Skeletal muscle cell (primary cell): ENCODE measurements at regions not wholly inside any gene's neighbourhood (a gene's known extent, or its start where the extent isn't known, plus 50 kb on each side); places are given as distances from the start of the nearest gene placed in this dataset.

Experiments
- DNase-seq: peaks from one replicate; pipeline ENCODE4 v3.0.0-alpha.2; 2010; ENCODE audit warnings: low read depth
- H3K4me3 ChIP-seq: 2 replicates; pipeline ENCODE4 v1.5.1; 2011; ENCODE audit warnings: low read depth, mild to moderate bottlenecking, control low read depth, low read length, moderate library complexity

- H3K4me3 ChIP-seq = no peak overlapping the region
- DNase-seq = no peak
Measured at GRCh38 chr16:80318107-80318506, 222.7 kb upstream of the DYNLRB2 start.

- H3K4me3 ChIP-seq = no peak overlapping the region
- DNase-seq = no peak
Measured at GRCh38 chr16:80317599-80318037, 223.2 kb upstream of the DYNLRB2 start.

DNA sequence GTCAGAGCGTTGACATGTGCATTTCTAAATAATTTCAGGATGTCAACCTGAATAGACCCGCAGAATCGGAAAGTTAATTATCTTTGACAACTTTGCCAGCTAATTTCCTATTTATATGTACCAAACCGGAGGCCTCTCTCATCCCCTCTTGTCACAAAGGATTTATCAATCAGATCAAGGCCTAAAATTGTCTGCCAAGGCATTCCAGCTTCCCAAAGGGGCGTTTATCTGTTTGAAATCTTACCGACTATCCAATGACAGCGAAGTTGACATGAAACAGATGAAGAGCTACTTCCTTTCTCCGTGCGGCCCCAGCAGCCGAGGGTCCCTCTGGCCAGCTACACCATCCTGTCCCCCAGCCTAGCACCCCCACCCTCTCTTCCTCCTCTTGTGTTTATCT is 223.7 kb upstream of the DYNLRB2 start:
- no peak overlapping the region for H3K4me3 ChIP-seq
- DNase-seq = no peak

DNA sequence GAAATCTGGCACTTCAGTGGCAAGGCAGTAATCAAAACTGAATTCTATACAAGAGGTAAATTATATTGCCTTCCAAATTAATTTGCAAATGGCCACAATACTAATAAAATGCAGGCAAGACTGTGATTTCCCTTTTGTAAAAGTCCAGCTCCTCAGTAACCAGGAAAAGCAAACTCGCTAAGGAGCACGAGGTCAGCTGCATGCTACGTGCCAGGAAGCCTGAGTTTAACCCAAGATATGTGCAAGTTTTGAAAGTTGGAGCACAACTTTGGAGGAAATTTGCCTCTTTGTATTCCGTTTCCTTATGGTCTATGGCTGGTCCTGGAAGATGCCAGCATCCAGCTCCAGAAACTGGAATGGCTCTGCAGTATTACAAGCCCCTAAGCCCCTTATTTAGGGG is 226.8 kb upstream of the DYNLRB2 start:
- DNase-seq = no peak
- no peak overlapping the region for H3K4me3 ChIP-seq

DNA sequence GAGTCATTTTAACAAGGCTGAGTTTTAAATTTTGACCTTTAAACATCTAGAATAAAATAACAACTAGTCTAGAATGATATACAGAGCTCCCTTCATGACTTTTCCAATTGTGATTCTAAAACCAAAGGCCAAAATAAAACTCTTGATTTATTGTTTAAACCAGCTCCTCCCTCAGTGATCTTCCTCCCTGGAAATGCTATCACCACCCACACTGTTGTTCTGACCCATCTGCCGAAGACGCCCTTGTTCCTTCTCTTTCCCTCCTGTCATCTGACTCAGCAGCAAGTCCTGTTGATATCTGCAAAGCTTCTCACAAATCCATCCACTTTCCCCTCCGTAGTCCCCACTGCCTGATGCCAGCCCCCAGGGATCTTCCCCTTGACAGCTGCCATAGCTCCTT is 231.6 kb upstream of the DYNLRB2 start:
- no peak overlapping the region for H3K4me3 ChIP-seq
- no peak for DNase-seq

GRCh38 chr16:80305410-80305809 is 235.4 kb upstream of the DYNLRB2 start:
- no peak for DNase-seq
- no peak overlapping the region for H3K4me3 ChIP-seq

- no peak overlapping the region for H3K4me3 ChIP-seq
- DNase-seq = no peak
Measured at GRCh38 chr16:80303691-80304090, 237.1 kb upstream of the DYNLRB2 start.

DNA sequence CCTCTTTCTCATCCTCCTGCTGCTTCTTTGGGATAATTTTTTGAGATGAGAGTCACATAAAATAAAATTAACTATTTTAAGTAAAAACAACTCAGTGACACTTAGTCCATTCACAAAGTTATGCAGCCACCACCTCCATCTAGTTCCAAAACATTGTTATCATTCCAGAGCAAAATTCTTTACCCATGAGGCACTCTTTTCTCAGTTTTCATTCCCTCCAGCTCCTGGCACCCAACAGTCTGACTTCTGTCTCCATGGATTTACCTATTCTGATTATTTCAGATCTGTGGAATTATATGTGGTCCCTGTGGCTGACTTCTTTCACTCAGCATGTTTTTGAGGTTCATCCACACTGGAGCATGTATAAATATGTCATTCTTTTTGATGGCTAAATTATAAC is 239.9 kb upstream of the DYNLRB2 start:
- no peak overlapping the region for H3K4me3 ChIP-seq
- peak; percentile 8 for DNase-seq

DNA sequence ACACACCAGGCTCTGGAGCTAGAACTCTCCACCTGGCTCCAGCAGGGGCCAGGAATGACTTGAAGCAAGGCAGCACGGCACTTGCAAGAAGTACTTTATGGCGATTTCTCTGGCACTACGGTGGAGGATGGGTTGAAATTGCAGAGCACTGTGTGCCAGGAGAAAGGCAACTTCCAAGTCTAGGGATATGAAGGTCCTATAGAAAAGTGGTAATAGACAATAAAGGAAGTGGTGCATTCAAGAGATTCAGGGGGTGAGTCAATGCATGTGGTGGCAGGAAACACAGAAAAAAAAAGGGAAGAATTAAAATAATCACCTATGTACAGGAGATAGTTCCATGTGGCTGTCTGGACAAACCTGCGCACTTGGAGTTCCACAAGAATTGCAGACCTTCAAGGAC is 240.3 kb upstream of the DYNLRB2 start:
- no peak overlapping the region for H3K4me3 ChIP-seq
- no peak for DNase-seq

GRCh38 chr16:80299416-80299815 is 241.4 kb upstream of the DYNLRB2 start:
- no peak overlapping the region for H3K4me3 ChIP-seq
- DNase-seq = no peak

DNA sequence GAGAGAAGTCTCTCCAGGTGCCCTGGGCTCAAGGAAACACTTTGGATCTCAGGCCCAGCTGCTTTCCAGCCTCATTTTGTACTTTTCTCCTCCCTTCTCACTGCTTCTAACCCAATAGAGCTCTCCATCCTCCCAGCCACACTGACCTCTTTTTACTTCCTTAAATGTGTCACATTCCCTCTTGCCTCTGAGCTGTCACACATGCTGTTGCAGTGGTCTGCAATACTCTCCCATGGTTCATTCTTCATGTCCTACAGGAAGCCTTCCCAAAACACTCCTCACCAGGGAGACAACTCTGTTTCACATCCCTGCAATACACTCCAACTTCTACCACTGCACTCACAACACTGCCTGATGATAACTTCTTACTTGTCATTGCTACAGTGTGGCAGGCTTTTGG is 242.1 kb upstream of the DYNLRB2 start:
- no peak overlapping the region for H3K4me3 ChIP-seq
- DNase-seq = no peak

- DNase-seq = no peak
- H3K4me3 ChIP-seq = no peak overlapping the region
Measured at GRCh38 chr16:80296034-80296433, 244.8 kb upstream of the DYNLRB2 start.

DNA sequence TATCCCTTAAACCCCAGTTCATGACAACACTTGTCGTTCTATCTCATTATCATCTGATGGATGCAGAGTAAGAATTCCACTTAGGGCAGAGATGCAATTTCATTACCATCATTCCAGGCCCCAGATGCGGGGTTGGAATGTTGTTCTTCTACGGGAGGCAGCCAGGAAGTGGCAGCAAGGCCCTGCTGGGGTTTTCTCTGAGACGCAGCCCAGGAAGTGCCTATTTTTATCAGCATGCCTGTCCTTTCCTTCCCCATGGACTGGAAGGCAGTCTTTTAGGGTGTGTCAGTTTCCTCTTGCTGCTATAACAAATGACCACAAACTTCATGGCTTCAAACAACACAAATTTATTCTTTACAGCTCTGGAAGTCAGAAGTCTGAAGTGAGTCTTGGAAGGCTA is 246.6 kb upstream of the DYNLRB2 start:
- no peak overlapping the region for H3K4me3 ChIP-seq
- DNase-seq = no peak

GRCh38 chr16:80288616-80289015 is 252.2 kb upstream of the DYNLRB2 start:
- H3K4me3 ChIP-seq = no peak overlapping the region
- DNase-seq = no peak

GRCh38 chr16:80287674-80288073 is 253.1 kb upstream of the DYNLRB2 start:
- no peak overlapping the region for H3K4me3 ChIP-seq
- no peak for DNase-seq

DNA sequence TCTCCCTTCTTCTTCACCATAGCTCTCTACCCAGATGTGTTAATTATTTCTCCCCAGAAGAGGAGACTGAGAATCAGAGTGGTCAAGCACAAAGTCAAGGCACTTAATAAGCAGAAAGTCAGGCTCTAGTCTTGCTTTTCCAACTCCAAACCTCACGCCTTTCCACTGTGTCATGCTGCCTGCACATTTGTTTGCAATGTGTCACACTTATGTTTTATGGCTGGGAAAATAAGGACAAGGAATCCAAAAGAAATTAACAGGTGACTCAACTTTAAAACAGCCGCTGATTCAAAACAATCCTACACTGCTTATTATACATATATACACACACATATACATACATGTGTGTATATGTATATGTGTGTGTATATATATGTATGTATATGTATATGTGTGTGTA is 255.7 kb upstream of the DYNLRB2 start:
- no peak overlapping the region for H3K4me3 ChIP-seq
- no peak for DNase-seq

DNA sequence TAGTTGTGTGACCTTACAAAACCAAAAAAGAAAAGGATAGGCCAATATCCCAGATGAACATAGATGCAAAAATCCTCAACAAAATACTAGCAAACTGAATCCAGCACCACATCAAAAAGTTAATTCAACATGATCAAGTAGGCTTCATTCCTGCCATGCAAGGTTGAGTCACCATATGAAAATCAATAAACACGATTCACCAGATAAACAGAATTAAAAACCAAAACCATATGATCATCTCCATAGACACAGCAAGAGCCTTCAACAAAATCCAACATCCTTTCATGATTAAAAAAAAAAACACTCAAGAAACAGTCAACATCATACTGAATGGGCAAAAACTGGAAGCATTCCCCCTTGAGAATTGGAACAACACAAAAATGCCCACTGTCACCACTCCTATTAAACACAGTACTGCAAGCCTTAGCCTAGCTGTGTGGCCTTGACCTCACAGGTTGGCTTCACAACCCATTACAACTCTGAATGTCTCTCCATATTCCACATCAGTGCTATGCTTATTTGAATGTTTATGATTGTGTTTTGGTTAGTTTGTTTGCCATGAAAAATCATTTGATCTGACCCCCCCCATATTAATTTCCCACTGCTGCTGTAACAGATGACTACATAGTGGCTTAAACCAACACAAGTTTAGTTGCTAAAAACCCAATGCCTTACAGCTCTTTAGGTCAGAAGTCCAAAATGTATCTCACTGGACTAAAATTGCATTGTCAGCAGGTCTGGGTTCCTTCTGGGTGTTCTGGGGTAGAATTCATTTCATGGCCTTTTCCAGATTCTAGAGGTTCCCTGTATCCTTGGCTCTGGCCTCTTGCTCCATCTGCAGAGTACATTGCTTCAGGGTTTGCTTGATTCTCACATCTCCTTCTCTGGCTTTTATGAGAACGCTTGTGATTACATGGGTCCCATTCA is 257.1 kb upstream of the DYNLRB2 start:
- no peak for DNase-seq

DNA sequence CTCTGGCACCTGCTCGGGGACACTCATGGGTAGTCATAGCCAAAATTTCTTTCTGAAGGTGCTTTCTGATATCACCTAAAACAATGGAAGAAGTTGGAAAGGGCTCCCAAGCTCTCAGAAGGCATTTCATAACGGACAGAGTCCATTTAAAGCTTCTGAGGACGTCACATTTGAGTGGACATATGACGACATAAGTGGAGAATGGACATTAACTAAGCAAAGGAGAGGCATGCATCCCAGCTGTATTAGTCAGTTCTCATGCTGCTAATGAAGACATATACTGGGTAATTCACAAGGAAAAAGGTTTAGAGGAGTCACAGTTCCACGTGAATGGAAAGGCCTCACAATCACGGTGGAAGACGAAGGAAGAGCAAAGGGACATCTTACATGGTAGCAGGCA is 260.2 kb upstream of the DYNLRB2 start:
- no peak for DNase-seq
- no peak overlapping the region for H3K4me3 ChIP-seq

More for the DNA sequence above, 257.1 kb upstream of the DYNLRB2 start:
- H3K4me3 ChIP-seq = no peak overlapping the region

- H3K4me3 ChIP-seq = no peak overlapping the region
- no peak for DNase-seq
Measured at GRCh38 chr16:80279656-80280055, 261.1 kb upstream of the DYNLRB2 start.

GRCh38 chr16:80277182-80277581 is 263.6 kb upstream of the DYNLRB2 start:
- no peak overlapping the region for H3K4me3 ChIP-seq
- DNase-seq = no peak

GRCh38 chr16:80274576-80275191 is 266.1 kb upstream of the DYNLRB2 start:
- H3K4me3 ChIP-seq = no peak overlapping the region
- DNase-seq = peak; percentile 83
